HL-60 (cell line): ENCODE measurements at regions not wholly inside any gene's neighbourhood (a gene's known extent, or its start where the extent isn't known, plus 50 kb on each side); places are given as distances from the start of the nearest gene placed in this dataset.

ENCODE experiments used
- CTCF ChIP-seq: IDR thresholded peaks from one replicate; pipeline ENCODE4 v1.5.1; 2011; ENCODE audit warnings: low read length, control low read depth, inconsistent platforms; ENCODE audit not compliant: insufficient read depth
- POLR2AphosphoS5 ChIP-seq: IDR thresholded peaks from 2 replicates; pipeline ENCODE4 v1.6.1; 2012; ENCODE audit warnings: low read depth
- REST ChIP-seq: IDR thresholded peaks from 2 replicates; pipeline ENCODE4 v1.6.1; 2012; ENCODE audit warnings: low read depth; ENCODE audit not compliant: insufficient replicate concordance

- no peak for TF ChIP-seq CTCF
- TF ChIP-seq POLR2AphosphoS5 = no peak
- no peak for TF ChIP-seq REST
These were observed 332.0 kb downstream of the RPS24 start for GRCh38 chr10:78365694-78366093.
